ENCODE measurements at regions not wholly inside any gene's neighbourhood (a gene's known extent, or its start where the extent isn't known, plus 50 kb on each side); places are given as distances from the start of the nearest gene placed in this dataset.
"Not testable (repeated sequence)": the region's sequence is repeated elsewhere in the genome, so short reads cannot be mapped to it uniquely, and the experiment has no call there.

GRCh38 chr1:55868026-55868425 is 652.9 kb upstream of the USP24 start:
- H3K9me3 ChIP-seq: no peaks in the 10 kb centered on the region
- H3K4me1 ChIP-seq: no peaks in the 10 kb centered on the region
- H3K4me3 ChIP-seq: no peak overlapping the region
- H3K36me3 ChIP-seq: no peaks in the 10 kb centered on the region
- DNase-seq: no peak
- H3K27ac ChIP-seq: no peak overlapping the region
- WGBS, 2 donors: 14 to 23% methylated on average over 2 of the region's 2 CpGs
- TF ChIP-seq POLR2A (IDR thresholded peaks at IDR 0.05) (no peak), CTCF (IDR thresholded peaks at IDR 0.05) (no peak)
- no peaks in the 10 kb centered on the region for H3K27me3 ChIP-seq
- intact Hi-C loops (cut with DNase I): no loop called here

DNA sequence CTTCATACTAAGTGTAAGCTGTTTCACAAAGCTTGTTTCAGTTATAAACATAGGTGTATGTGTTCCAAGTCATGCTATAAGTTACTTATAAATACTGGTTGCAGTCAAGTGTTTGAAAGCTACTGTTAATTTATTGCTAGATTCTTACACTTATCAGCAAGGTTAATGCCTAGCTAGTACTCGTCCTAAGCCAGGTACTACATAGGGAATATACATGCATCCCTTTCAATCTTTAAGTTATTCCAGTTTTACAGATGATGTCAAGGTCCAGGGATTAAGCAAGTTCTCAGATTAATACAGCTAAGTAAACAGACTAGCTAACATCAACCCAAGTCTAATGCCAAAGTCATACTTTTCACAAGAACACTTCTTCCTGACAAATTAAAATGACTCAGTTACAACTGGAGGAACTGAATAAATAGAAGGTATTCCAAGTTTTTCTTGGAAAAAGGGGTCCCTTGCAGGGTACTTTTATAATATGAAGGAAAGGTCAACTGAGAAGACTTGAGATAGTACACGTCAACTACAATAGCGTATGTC is 652.2 kb upstream of the USP24 start:
- no peaks in the 10 kb centered on the region for H3K27me3 ChIP-seq
- intact Hi-C loops (cut with DNase I): no loop called here
- no peaks in the 10 kb centered on the region for H3K4me1 ChIP-seq
- no peak for DNase-seq
- H3K4me3 ChIP-seq: no peak overlapping the region
- WGBS, 2 donors: 80 to 83% methylated on average over 3 of the region's 3 CpGs
- H3K9me3 ChIP-seq: no peaks in the 10 kb centered on the region
- TF ChIP-seq POLR2A (IDR thresholded peaks at IDR 0.05) (no peak), CTCF (IDR thresholded peaks at IDR 0.05) (no peak)
- H3K27ac ChIP-seq: no peak overlapping the region
- H3K36me3 ChIP-seq: no peaks in the 10 kb centered on the region

- H3K9me3 ChIP-seq; H3K4me3 ChIP-seq; H3K27ac ChIP-seq; intact Hi-C loops (cut with DNase I); H3K4me1 ChIP-seq; H3K36me3 ChIP-seq; H3K27me3 ChIP-seq; DNase-seq: not testable (repeated sequence)
- 88 to 90% methylated on average over 7 of the region's 7 CpGs for WGBS, 2 donors
Measured at GRCh38 chr1:55865778-55866177, 650.6 kb upstream of the USP24 start.

DNA sequence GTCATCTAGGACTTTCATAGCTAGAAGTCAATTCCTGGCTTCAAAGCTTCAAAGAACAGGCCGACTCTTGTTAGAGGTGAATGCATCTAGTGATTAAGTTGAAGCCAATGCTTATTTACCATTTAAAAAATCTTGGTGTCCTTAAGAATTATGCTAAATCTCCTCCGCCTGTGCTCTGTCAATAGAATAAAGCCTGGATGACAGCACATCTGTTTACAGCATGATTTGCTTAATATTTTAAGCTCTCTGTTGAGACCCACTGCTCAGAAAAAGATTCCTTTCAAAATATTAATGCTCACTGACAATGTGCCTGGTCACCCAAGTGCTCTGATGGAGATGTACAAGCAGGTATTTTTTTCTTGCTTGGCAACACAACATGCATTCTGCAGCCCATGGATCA is 649.1 kb upstream of the USP24 start:
- WGBS, 2 donors: 79 to 84% methylated on average over 2 of the region's 2 CpGs
- Histone ChIP-seq H3K27ac (no peak overlapping the region), H3K4me1 (no peaks in the 10 kb centered on the region), H3K9me3 (no peaks in the 10 kb centered on the region), H3K27me3 (no peaks in the 10 kb centered on the region), H3K4me3 (no peak overlapping the region), H3K36me3 (no peaks in the 10 kb centered on the region)
- DNase-seq: no peak
- TF ChIP-seq CTCF (IDR thresholded peaks at IDR 0.05) (no peak), POLR2A (IDR thresholded peaks at IDR 0.05) (no peak)
- intact Hi-C loops (cut with DNase I): no loop called here

- Histone ChIP-seq H3K27me3 (no peaks in the 10 kb centered on the region), H3K4me3 (no peak overlapping the region), H3K27ac (no peak overlapping the region), H3K4me1 (no peaks in the 10 kb centered on the region), H3K9me3 (no peaks in the 10 kb centered on the region), H3K36me3 (no peaks in the 10 kb centered on the region)
- intact Hi-C loops (cut with DNase I): no loop called here
- no peak for DNase-seq
- TF ChIP-seq POLR2A (IDR thresholded peaks at IDR 0.05): no peak
- no peak for TF ChIP-seq CTCF (IDR thresholded peaks at IDR 0.05)
- 79 to 81% methylated on average over 3 of the region's 3 CpGs for WGBS, 2 donors
Measured at GRCh38 chr1:55861676-55862340, 646.6 kb upstream of the USP24 start.
